A549 (cell line): ENCODE measurements at regions not wholly inside any gene's neighbourhood (a gene's known extent, or its start where the extent isn't known, plus 50 kb on each side); places are given as distances from the start of the nearest gene placed in this dataset.
A peak's percentile ranks its signal among the peaks of the same experiment; 100 is the strongest.

Source experiments
- ATAC-seq, 2 experiments: fragments of 200-7000 bp in 1 of 2; fragments of >200 bp in 1 of 2; cut with Nextera tagmentation in 1 of 2; cut with Tn5 transposase in 1 of 2; 3 replicates each; pipeline versions ENCODE4 v1.8.0 to v1.9.1; 2018 to 2020; ENCODE audit warnings: mild to moderate bottlenecking in 1 of 2, moderate library complexity in 1 of 2
- CTCF ChIA-PET: fragments of 300-600 bp; sonication (Branson Sonifier 250); formaldehyde crosslinking; extraction: SDS; loops from one replicate; lab custom pipeline; 2021; ENCODE audit warnings: antibody characterized with exemption, inconsistent platforms; lab: Yijun Ruan, JAX
- POLR2A ChIA-PET: fragments of 350-600 bp; formaldehyde crosslinking; extraction: SDS; loops from one replicate; lab custom pipeline; 2021; ENCODE audit warnings: antibody characterized with exemption, inconsistent platforms; lab: Yijun Ruan, JAX
- DNase-seq, 2 experiments: peaks; one replicate each; pipeline versions ENCODE4 v3.0.0 to v3.0.0-alpha.2; 2011 to 2016; ENCODE audit warnings: low read depth in 1 of 2, low spot score in 1 of 2
- FAIRE-seq: peaks from 2 replicates; lab custom pipeline; 2011; peaks lifted over from hg19 to GRCh38; lab: Jason Lieb, UNC
- H3K27ac ChIP-seq, 2 experiments: fragments of >200 bp; sonication (Bioruptor Twin); formaldehyde crosslinking; 3 replicates each; pipeline ENCODE4 v1.5.1; 2016 to 2017
- H3K4me1 ChIP-seq: fragments of >200 bp; sonication (Bioruptor Twin); formaldehyde crosslinking; 3 replicates; pipeline ENCODE4 v1.6.1; 2016
- H3K4me2 ChIP-seq: fragments of >200 bp; sonication (Bioruptor Twin); formaldehyde crosslinking; 3 replicates; pipeline ENCODE4 v1.6.1; 2016
- H3K4me3 ChIP-seq: fragments of >200 bp; sonication (Bioruptor Twin); formaldehyde crosslinking; 3 replicates; pipeline ENCODE4 v1.5.1; 2016
- H3K9me3 ChIP-seq: fragments of >200 bp; sonication (Bioruptor Twin); formaldehyde crosslinking; 3 replicates; pipeline ENCODE4 v1.6.1; 2016
- CBX2 ChIP-seq: fragments of 200-600 bp; sonication (generic); IDR thresholded peaks from 2 replicates; pipeline ENCODE4 v1.6.1; 2016; ENCODE audit warnings: low read depth, mild to moderate bottlenecking, borderline replicate concordance
- CHD2 ChIP-seq: fragments of 150-350 bp; IDR thresholded peaks from 2 replicates; pipeline ENCODE4 v1.6.1; 2014; ENCODE audit warnings: low read length; ENCODE audit not compliant: partially characterized antibody
- CHD4 ChIP-seq: fragments of 200-600 bp; sonication (generic); IDR thresholded peaks from 2 replicates; pipeline ENCODE4 v1.6.1; 2016; ENCODE audit warnings: antibody characterized with exemption, mild to moderate bottlenecking, borderline replicate concordance
- EHF ChIP-seq: fragments of 250-450 bp; sonication (Bioruptor Pico); IDR thresholded peaks from 2 replicates; pipeline ENCODE4 v1.5.0; 2020; ENCODE audit warnings: mild to moderate bottlenecking
- FOSL2 ChIP-seq, 2 experiments: fragments of 450-650 bp in 1 of 2; fragments of >200 bp in 1 of 2; sonication (Bioruptor Twin) in 1 of 2; formaldehyde crosslinking; IDR thresholded peaks; 2 replicates each; pipeline versions ENCODE4 v1.5.0 to v1.6.1; 2016 to 2020; ENCODE audit warnings: mild to moderate bottlenecking in 1 of 2, moderate library complexity in 1 of 2
- FOXS1 ChIP-seq: fragments of 250-450 bp; sonication (Bioruptor Pico); IDR thresholded peaks from 2 replicates; pipeline ENCODE4 v1.5.0; 2020; ENCODE audit warnings: mild to moderate bottlenecking, moderate library complexity
- GATA3 ChIP-seq: IDR thresholded peaks from 2 replicates; pipeline ENCODE4 v1.6.1; 2012; ENCODE audit warnings: borderline replicate concordance
- HDAC2 ChIP-seq: fragments of 200-600 bp; sonication (generic); IDR thresholded peaks from 2 replicates; pipeline ENCODE4 v1.6.1; 2016
- HEYL ChIP-seq: fragments of 250-450 bp; sonication (Bioruptor Pico); IDR thresholded peaks from 2 replicates; pipeline ENCODE4 v1.8.0; 2021; ENCODE audit warnings: mild to moderate bottlenecking, moderate library complexity
- HOXA7 ChIP-seq: fragments of 250-450 bp; sonication (Bioruptor Pico); IDR thresholded peaks from 2 replicates; pipeline ENCODE4 v1.5.0; 2020; ENCODE audit warnings: mild to moderate bottlenecking, moderate library complexity
- JUN ChIP-seq, 2 experiments: fragments of >200 bp; sonication (Bioruptor Twin); formaldehyde crosslinking; IDR thresholded peaks; 2 replicates in 1 of 2; 3 replicates in 1 of 2; pipeline ENCODE4 v1.6.1; 2016 to 2017
- RCOR1 ChIP-seq: fragments of 150-350 bp; IDR thresholded peaks from 2 replicates; pipeline ENCODE4 v1.6.1; 2014; ENCODE audit warnings: antibody characterized with exemption, low read length, low read depth
- RFX5 ChIP-seq: fragments of 450-650 bp; IDR thresholded peaks from 2 replicates; pipeline ENCODE4 v1.7.1; 2014; ENCODE audit warnings: antibody characterized with exemption, mild to moderate bottlenecking, moderate library complexity
- RNF2 ChIP-seq: fragments of 200-600 bp; sonication (generic); IDR thresholded peaks from 2 replicates; pipeline ENCODE4 v1.6.1; 2016; ENCODE audit warnings: low read depth, mild to moderate bottlenecking, antibody characterized with exemption, moderate library complexity, borderline replicate concordance
- SREBF2 ChIP-seq: fragments of 450-650 bp; IDR thresholded peaks from 2 replicates; pipeline ENCODE4 v1.6.1; 2014; ENCODE audit warnings: mild to moderate bottlenecking, moderate library complexity
- ZNF302 ChIP-seq: fragments of 250-450 bp; sonication (Bioruptor Pico); IDR thresholded peaks from 2 replicates; pipeline ENCODE4 v1.9.0; 2021; ENCODE audit warnings: inconsistent platforms, mild to moderate bottlenecking, moderate library complexity
- ZSCAN20 ChIP-seq: fragments of 250-450 bp; sonication (Bioruptor Pico); IDR thresholded peaks from 2 replicates; pipeline ENCODE4 v1.8.0; 2022; ENCODE audit warnings: mild to moderate bottlenecking, moderate library complexity
- WGBS: methylation state at CpG from one replicate; pipeline ENCODE4 v1.1.6; 2017; ENCODE audit errors: missing lambda C conversion rate; 5-methylcytosine and 5-hydroxymethylcytosine counted together
- TF ChIP-seq, protein P1 (sequence below): fragments of 450-650 bp; IDR thresholded peaks from 2 replicates; pipeline ENCODE4 v1.6.1; 2014; ENCODE audit warnings: antibody characterized with exemption
- TF ChIP-seq, protein P2 (sequence below): fragments of 250-450 bp; sonication (Bioruptor Pico); IDR thresholded peaks from 2 replicates; pipeline ENCODE4 v1.5.0; 2020; ENCODE audit warnings: low read depth, mild to moderate bottlenecking, moderate library complexity
- TF ChIP-seq, protein P3 (sequence below): fragments of 250-450 bp; sonication (Bioruptor Pico); IDR thresholded peaks from 2 replicates; pipeline ENCODE4 v1.5.0; 2021; ENCODE audit warnings: mild to moderate bottlenecking, moderate library complexity, borderline replicate concordance

DNA sequence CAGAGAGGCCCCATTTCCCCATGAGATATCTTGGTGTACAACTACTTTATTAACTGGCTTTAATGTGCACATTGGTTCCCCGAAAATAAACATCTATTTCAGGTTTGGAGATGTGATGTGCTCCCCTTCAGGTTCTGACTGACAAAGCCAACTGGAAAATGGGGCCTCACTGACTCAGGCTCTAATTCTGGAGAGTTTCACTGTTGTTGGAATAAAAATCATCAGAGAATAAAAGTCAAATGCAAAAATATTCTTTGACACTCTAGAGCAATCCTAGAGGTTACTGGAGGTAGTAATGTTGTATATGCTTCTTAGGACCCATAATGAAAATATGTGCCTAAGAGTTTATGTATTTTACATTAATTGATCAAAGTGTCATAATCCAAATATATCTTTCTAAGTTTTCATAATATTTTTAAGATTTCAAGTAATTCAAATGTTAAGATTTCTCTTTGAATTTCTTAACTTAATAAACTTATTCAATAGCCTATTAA, 189.9 kb upstream of the COL3A1 start (continued):
- TF ChIP-seq, protein P1, sequence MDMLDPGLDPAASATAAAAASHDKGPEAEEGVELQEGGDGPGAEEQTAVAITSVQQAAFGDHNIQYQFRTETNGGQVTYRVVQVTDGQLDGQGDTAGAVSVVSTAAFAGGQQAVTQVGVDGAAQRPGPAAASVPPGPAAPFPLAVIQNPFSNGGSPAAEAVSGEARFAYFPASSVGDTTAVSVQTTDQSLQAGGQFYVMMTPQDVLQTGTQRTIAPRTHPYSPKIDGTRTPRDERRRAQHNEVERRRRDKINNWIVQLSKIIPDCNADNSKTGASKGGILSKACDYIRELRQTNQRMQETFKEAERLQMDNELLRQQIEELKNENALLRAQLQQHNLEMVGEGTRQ = no peak
- TF ChIP-seq HEYL (CRISPR knock-in tag) (no peak), CHD2 (no peak), FOXS1 (CRISPR knock-in tag) (no peak), ZNF302 (CRISPR knock-in tag) (no peak)
- TF ChIP-seq, protein P2, sequence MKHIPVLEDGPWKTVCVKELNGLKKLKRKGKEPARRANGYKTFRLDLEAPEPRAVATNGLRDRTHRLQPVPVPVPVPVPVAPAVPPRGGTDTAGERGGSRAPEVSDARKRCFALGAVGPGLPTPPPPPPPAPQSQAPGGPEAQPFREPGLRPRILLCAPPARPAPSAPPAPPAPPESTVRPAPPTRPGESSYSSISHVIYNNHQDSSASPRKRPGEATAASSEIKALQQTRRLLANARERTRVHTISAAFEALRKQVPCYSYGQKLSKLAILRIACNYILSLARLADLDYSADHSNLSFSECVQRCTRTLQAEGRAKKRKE (CRISPR knock-in tag) = no peak

GRCh38 chr2:188785061-188785460, 189.1 kb upstream of the COL3A1 start:
- 97% methylated on average over 2 of the region's 2 CpGs for WGBS
- Histone ChIP-seq H3K9me3 (no peaks in the 10 kb centered on the region), H3K4me2 (no peak overlapping the region), H3K4me1 (peaks cover 44% of the 10 kb centered on the region), H3K27ac (peak overlapping the region in 1 of 2 experiments; percentile 1; a peak in 1 of 6 replicates), H3K4me3 (no peak overlapping the region)
- TF ChIP-seq, protein P3, sequence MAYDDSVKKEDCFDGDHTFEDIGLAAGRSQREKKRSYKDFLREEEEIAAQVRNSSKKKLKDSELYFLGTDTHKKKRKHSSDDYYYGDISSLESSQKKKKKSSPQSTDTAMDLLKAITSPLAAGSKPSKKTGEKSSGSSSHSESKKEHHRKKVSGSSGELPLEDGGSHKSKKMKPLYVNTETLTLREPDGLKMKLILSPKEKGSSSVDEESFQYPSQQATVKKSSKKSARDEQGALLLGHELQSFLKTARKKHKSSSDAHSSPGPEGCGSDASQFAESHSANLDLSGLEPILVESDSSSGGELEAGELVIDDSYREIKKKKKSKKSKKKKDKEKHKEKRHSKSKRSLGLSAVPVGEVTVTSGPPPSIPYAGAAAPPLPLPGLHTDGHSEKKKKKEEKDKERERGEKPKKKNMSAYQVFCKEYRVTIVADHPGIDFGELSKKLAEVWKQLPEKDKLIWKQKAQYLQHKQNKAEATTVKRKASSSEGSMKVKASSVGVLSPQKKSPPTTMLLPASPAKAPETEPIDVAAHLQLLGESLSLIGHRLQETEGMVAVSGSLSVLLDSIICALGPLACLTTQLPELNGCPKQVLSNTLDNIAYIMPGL (CRISPR knock-in tag) = no peak
- TF ChIP-seq SREBF2 (no peak), ZSCAN20 (CRISPR knock-in tag) (no peak), CHD4 (no peak), EHF (CRISPR knock-in tag) (no peak)
- DNase-seq (no peak), ATAC-seq (no peak), FAIRE-seq (no peak)
- CTCF ChIA-PET = no interaction called here
- POLR2A ChIA-PET = no interaction called here

DNA sequence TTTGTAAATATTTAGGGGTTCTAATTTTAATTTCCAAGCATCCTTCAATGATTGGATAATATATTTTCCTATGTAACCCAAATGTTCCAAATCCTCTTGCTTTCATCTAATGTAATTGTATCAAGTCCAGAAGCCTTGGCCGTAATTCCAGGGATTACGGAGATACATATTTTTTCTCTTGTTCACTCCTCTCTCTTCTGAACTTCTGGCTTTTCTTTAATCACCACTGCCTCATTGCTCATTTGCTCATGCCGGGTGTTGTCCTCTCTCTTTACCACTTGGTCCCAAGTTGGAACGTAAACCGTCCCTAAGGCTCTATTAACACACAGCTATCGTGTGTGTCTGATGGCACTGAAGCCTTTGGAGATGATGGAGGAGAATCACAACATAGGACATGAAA, 188.7 kb upstream of the COL3A1 start:
- DNase-seq (no peak), FAIRE-seq (no peak), ATAC-seq (no peak)
- Histone ChIP-seq H3K4me1 (peaks cover 44% of the 10 kb centered on the region), H3K4me3 (no peak overlapping the region), H3K9me3 (no peaks in the 10 kb centered on the region), H3K4me2 (no peak overlapping the region), H3K27ac (peak overlapping the region; percentile 9 to 18; a peak in 2 of 6 replicates)
- CTCF ChIA-PET = no interaction called here
- 89% methylated on average over 6 of the region's 6 CpGs for WGBS
- no peak for TF ChIP-seq HEYL (CRISPR knock-in tag)
- no peak for TF ChIP-seq GATA3
- TF ChIP-seq RNF2 = no peak
- TF ChIP-seq JUN (IDR thresholded peaks at IDR 0.05) = no peak
- no peak for TF ChIP-seq HOXA7
- no peak for TF ChIP-seq RFX5
- POLR2A ChIA-PET = no interaction called here

GRCh38 chr2:188786368-188786841, 187.8 kb upstream of the COL3A1 start:
- Histone ChIP-seq H3K4me2 (peak overlapping the region; percentile 49), H3K27ac (peak overlapping the region; percentile 9 to 48; a peak in 4 of 6 replicates), H3K4me3 (no peak overlapping the region), H3K4me1 (peaks cover 44% of the 10 kb centered on the region), H3K9me3 (no peaks in the 10 kb centered on the region)
- 38% methylated on average over 3 of the region's 3 CpGs for WGBS
- FAIRE-seq (no peak), ATAC-seq (peak in 1 of 2 experiments; percentile 62; a peak in 2 of 6 replicates), DNase-seq (peak in 1 of 2 experiments; percentile 40)
- POLR2A ChIA-PET = no interaction called here
- CTCF ChIA-PET = interaction anchor here (0.6 kb wide), 1 partner anchor 70 kb away, joined by 3 read pairs; no protein-coding TSS in a partner anchor
- TF ChIP-seq CBX2 = no peak
- TF ChIP-seq CHD4 = no peak
- no peak for TF ChIP-seq RCOR1
- TF ChIP-seq FOSL2 (IDR thresholded peaks at IDR 0.05) = no peak
- TF ChIP-seq FOSL2 (CRISPR knock-in tag; IDR thresholded peaks at IDR 0.05) = peak; percentile 25; the same call in 1 of the 2 replicates
- no peak for TF ChIP-seq HDAC2
